GM12891 (cell line): ENCODE measurements at regions not wholly inside any gene's neighbourhood (a gene's known extent, or its start where the extent isn't known, plus 50 kb on each side); places are given as distances from the start of the nearest gene placed in this dataset.

ENCODE experiments used
- POLR2A ChIP-seq: IDR thresholded peaks from 2 replicates; pipeline ENCODE4 v1.6.1; 2011; ENCODE audit warnings: low read depth, low read length, control low read depth
- POLR2AphosphoS5 ChIP-seq: IDR thresholded peaks from 2 replicates; pipeline ENCODE4 v1.6.1; 2011; ENCODE audit warnings: low read depth, low read length, control low read depth

DNA sequence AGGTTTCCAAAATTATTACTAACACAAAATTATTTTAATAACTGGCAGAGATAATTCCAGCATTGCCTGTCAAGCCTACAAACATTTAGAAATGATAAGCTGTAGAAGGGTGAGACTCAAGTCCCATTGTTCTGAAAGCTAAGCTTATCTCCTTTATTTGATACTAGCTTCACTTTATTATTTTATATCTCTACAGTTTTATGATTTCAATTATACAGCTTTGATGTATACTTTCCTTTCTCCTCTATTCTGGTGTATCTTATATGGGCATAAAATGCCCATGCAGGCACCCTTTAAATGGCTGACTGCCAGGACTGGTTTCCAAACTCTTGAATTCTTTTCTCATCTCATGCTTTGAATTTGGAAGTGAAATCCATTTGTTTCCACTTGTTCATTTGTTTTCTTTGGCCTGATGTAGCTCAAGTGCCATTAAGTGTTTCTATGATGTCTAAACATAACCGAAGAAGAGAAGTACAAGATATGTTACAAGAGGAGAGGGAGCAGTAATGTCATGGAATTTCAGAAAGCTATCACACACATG lies 372.1 kb upstream of the ARHGEF26 start:
- no peak for TF ChIP-seq POLR2A
- no peak for TF ChIP-seq POLR2AphosphoS5
